HG03442 (cell line): ENCODE measurements at regions not wholly inside any gene's neighbourhood (a gene's known extent, or its start where the extent isn't known, plus 50 kb on each side); places are given as distances from the start of the nearest gene placed in this dataset.

Source experiments
- ATAC-seq: cut with Tn5 transposase; IDR thresholded peaks from one replicate; pipeline ENCODE4 v1.9.1; 2021; ENCODE audit warnings: mild to moderate bottlenecking, moderate library complexity; ENCODE audit not compliant: unreplicated experiment

DNA sequence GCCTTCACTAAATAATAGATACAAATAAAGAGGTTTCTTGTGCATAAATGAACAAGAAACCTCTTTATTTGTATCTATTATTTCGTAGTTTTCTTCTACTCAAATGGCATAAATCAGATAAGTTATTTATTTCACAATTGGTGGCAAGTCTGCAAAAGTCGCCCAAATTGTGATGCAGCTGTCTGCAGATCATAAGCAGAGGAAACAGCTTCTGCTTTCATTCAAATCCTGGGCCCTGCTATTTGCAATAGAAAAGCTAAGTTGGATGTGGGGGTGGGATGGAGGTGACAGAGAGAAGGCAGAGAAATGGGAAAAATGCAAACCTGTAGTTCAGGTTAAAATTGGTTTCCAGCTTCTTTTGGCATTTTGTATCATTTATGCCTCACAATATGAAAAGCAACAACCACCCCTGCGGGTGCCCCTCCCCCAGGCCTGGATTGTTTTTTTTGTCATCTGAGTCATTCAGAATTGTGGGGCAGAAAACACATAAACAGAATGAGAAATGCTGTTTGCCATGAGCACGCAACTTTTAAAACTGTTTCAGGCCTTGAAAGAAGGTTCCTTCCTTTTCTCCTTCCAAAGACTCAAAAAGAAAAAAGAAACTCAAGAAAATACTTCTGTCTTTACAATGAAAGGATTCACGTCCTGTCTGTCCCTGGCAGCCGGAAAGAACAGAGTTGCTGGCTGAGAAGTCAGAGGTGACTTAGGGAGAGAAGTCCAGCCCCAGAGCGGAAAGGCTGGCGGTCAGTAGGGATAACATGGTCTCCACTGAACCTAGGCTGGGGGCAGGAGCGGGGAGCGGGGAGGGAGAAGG lies 132.9 kb downstream of the BAMBI start:
- no peak for ATAC-seq

DNA sequence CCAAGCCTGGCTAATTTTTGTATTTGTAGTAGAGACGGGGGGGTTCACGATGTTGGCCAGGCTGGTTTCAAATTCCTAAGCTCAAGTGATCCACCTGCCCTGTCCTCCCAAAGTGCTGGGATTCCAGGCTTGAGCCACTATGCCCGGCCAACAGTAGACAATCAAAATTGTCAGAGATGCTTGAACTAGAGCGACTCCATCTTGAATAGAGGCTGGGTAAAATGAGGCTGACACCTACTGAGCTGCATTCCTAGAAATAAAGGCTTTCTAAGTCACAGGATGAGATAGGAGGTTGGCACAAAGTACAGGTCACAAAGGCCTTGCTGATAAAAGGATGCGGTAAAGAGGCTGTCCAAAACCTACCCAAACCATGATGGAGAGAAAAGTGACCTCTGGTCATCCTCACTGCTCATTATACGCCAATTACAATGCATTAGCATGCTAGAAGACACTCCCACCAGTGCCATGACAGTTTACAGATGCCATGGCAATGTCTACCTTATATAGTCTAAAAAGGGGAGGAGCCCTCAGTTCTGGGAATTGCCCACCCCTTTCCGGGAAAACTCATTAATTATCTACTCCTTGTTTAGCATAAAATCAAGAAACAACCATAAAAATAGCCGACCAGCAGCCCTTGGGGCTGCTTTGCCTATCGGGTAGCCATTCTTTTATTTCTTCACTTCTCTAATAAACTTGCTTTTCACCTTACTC lies 134.5 kb downstream of the BAMBI start:
- ATAC-seq, result no peak

DNA sequence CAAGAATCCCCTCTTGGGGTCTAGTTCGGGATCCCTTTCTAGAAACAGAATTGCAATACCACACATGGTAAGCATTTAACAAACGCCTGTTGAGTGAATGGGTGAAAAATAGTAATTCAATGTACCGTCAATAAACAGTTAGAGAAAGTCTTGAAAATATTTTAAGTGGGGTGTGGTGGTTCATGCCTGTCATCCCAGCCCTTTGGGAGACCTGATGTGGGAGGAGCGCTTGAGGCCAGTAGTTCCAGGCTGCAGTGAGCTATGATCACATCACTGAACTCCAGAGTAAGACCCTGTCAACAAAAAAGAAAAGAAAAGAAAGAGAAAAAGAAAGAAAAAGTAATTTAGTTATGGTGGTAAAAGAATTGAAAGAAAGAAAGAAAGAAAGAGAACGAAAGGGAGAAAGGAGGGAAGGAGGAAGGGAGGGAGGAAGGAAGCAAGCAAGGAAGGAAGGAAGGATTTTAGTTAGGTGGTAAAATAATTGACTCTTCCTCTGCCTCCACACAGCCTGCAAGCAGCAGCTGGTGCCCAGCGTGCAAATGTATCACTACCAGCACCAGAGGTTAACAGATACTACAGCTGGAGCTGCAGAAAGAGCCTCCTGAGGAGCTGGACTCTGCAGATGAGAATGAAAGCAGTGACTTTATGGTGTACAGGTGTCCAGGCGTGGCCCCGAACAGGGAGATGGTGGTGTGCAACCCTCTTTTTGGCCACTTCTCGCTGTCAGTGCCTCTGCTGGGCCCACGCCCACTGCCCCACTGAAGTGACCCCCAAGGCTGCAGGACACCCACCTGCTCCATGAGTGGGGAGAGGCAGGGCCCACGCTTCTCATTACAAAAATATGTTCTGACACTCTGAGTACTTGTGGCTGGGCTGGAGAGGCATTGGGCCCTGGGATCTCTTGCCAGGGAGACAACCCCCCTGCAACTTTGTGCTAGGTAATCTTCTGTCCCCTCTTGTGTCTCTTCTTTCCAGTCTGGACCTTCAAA lies 135.4 kb downstream of the BAMBI start:
- no peak for ATAC-seq

DNA sequence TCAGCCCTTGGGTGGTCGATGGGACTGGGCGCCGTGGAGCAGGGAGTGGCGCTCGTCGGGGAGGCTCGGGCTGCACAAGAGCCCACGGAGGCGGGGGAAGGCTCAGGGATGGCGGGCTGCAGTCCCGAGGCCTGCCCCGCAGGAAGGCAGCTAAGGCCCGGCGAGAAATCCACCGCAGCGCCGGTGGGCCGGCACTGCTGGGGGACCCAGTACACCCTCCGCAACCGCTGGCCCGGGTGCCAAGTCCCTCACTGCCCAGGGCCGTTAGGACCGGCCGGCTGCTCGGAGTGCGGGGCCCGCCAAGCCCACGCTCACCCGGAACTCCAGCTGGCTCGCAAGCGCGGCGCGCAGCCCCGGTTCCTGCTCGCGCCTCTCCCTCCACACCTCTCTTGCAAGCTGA lies 138.4 kb downstream of the BAMBI start:
- ATAC-seq, result no peak

DNA sequence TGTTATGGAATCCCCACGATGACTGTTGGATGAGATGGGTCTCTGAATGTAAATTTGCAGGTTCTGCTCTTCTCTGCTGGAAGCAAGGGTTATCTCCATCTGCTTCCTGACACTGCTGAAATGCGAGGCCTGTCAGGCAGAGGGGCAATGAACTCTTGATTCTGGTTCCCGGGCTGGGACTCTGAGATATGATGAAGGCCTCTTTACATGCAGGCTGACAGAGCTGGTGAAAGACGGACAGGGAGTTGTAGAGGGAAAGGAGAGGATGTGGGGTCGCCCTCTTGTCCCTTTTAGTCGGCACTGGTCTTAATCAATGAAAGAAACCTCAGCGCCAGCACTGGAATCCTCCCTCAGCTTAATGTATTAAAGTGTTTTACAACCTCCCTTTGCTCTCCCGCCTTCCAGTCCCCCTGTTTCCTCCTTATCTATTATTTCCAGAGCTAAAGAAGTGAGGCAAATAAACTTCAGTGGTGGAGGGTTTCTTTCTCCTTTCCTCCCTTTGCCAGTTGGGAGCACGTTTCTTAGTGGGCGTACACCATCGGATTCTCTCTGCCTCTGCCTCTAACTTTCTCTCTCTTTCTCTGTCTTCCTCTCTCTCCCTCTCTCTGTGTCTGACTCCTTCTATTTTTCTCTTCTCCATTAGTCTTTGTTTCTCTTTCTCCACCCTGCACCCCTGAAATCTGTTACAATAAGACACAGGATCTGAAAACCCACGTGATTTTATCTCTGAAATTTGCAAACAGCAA lies 145.6 kb downstream of the BAMBI start:
- ATAC-seq, result no peak

DNA sequence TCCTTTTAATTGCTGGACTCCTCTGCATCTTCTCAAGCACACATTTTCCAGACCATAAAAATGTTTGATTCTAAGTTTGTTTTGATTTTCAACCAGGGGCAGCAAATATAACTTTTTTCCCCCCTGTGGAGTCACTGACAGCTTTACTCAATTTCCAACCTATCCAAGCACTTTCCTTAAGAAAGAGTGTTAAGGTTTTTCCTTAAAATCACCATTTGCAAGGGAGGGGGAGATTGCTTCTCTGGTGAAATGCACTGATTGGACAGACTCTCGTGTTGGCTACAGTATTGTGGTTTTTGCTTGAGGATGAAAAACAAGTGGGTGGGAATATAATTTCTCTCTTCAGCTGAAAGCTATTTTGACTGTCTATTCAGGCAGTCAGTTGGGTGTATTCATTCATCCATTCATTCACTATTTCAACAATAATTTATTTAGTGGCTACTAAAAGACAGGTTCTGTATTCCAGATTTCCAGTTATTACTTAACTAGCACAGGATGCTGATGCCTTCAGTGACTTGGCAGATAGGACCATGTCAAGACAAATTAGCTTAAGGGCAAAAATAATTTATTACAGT lies 146.3 kb downstream of the BAMBI start:
- no peak for ATAC-seq

DNA sequence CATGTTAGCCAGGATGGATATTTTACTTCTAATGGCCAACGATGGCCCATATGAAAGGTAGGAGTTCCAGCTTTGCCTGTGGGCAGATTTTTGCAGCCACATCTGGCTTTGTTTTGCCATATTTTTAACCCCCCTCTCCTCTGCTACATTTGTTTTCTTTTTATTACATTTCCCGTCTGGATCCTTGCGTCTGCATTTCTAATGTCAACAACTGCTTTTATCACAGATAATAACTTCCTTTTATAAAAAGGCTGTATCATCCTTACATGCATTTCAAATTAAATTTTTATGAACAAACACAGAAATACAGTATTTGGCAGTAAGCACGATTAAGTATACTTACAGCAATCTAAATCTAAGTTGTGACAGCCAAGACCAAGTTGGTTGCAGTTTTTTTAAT lies 156.0 kb downstream of the BAMBI start:
- no peak for ATAC-seq

DNA sequence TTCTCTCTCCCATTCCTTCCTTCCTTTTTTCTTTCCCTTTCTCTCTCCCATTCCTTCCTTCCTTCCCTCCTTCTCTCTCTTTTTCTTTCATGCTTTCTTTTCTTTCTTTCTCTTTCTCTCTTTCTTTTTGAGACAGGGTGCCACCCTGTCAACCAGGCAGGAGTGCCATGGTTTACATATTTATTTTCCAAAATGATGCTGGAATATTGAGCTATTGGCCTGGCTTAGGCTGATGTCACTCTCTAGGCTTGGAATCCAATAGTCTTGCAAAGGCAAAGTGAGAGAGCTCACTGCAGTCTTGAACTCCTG lies 159.1 kb downstream of the BAMBI start:
- no peak for ATAC-seq

DNA sequence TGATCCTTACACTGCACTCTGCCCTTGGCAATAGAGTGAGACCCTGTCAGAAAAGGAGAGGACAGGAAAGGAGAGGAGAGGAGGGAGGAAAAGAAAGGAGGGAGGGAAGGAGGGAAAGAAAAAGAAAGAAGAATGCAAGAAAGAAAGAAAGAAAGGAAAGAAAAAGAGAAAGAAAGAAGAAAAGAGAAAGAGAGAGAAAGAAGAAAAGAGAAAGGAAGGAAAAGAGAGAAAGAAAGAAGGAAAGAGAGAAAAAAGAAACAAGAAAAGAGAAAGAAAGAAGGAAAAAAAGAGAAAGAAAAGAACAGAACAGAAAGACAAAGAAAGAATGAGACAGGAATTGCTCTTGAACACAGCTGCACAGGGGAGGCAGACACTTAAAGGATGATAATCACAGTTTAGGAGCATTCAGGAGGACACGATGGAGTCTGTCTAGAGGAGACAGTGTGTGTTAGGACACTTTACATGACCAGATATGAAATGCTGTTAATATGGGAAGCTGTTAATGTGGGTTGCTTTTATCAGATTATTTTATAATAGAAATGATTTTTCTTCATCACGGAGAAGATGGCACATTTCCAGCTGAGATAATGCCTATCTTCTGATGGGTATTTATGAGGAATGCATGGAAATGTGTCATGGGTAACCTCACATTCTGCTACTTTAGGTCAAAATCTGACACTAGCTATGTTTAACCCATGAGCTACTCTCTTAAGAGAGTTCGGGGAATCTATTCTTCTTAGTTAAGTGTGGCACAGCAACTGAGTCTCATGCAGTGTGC lies 160.5 kb downstream of the BAMBI start:
- no peak for ATAC-seq

DNA sequence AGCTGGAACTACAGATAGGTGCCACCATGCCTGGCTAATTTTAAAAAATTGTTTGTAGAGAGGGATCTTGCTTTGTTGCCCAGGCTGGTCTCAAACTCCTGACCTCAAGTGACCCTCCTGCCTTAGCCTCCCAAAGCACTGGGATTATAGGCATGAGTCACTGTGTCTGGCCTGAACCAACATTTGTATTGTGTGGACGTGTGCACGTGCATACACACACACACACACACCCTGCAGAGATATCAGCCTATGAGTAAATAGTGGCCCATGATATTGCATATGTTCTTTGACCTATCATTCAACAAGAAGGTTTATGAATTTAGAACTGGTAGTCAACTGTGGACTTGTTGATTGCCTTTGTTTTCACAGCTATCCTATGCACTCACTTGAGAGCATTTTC lies 161.6 kb downstream of the BAMBI start:
- no peak for ATAC-seq

DNA sequence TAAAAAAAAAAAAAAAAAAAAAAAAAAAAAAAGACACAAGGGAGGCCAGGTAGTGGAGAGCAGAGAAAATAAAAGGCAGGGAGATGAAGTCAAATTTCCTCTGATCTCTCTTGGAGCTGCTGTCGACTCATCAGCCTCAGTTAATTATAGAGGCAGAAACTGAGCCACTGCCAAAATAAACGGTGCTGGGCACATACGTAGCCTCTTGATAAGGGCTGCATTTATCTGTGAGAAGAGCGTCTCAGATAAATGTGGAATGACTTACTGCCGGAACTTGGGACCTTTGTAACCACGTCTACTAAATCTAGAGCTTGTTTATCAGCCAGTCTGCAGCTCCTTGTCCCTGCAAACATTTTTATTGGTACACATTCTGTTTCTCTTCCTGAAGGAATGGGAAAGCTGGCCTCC lies 162.3 kb downstream of the BAMBI start:
- no peak for ATAC-seq

DNA sequence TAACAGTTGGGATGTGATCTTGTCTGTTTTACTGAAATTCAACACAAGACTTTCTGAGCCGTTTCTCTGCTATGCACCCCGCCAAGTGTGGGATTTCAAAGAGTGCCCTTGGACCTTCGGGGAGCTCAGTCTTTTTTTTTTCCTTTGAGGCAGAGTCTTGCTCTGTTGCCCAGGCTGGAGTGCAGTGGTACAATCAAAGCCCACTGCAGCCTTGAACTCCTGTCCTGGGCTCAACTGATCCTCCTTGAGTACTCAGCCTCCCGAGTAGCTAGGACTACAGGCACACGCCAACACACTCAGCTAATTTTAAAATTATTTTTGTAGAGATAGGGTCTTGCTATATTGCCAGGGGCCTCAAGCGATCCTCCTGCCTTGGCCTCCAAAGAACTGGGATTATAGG lies 162.9 kb downstream of the BAMBI start:
- no peak for ATAC-seq

DNA sequence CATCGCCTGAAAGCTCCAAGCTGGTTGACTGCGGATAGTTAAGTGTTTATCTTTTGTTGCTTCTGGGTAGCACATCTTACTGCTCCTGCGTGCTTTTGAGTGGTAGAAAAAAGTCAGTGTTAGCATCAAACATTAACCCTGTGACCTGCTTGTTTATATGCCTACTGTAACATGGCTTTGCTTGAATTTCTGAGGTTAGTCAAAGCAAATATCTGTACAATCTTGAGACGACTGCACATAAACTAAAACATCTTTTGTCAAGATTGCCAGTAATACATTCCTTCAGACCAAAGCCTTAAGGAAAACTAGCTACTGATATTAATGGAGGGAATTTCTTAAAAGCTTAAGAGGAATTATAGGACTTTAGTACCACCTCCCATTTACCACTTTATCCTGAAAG lies 163.7 kb downstream of the BAMBI start:
- ATAC-seq, result no peak

DNA sequence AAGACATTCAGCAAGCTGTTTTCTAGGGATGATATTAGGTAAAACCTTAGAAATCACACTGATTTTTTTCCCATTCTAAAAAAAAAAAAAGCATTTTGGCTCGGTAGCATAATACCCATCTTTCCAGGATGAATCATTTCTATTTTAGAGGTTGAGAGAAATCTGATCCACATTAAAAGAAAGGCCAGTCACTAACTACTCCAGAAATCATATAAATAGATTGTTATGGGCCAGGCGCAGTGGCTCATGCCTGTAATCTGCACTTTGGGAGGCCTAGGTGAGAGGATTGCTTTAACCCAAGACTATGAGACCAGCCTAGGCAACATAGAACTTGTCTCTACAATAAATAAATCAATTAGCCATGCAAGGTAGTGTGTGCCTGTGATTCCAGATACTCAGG lies 164.3 kb downstream of the BAMBI start:
- no peak for ATAC-seq

DNA sequence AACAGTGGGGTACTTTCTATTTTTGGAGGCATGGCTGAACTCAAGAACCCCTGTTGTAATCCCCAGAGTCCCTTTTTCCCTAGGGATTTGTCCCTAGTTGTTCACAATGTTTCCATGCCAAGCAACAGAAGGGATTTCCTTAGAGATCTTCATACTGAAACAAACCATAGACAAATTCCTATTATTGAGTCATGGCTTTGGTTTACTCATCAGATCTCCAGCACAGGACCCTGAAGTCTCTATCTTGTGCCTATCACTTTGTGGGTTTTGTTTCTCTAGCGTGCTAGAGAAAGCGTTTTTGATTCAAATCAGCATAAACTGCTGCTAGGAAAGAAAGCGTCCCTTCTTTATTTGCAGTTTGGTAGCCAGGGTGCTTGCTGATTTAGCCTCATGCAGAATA lies 165.0 kb downstream of the BAMBI start:
- no peak for ATAC-seq

DNA sequence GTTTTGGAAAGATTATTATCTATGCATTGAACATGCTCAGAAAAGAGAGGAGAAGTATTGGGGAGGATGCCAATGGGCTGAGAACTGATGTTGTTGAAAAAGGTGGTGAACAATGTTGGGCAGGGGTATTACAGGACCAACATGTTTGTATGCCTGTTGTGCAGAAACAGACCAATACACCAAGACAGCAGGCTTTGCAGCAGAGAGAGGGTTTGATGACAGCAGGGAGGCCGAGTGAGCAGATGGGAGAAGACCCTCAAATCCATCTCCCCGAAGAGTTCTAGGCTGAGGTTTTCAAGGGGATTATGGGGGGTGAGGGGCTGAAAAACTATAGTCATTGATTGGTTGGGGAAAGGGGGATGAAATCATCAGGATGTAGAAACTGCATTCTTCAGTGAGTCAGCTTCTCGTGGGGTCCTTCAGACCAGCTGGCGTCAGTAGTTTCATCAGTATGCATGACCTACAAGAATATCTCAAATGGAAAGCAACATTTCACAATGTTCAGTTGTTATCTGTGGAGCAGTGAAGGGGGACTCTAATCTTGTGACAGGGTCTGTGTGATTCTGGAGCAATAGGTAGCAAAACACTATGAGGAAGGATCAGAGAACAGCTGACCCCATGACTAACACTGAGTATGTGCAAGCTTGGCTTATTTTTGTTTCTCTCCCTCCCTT lies 167.8 kb downstream of the BAMBI start:
- no peak for ATAC-seq

DNA sequence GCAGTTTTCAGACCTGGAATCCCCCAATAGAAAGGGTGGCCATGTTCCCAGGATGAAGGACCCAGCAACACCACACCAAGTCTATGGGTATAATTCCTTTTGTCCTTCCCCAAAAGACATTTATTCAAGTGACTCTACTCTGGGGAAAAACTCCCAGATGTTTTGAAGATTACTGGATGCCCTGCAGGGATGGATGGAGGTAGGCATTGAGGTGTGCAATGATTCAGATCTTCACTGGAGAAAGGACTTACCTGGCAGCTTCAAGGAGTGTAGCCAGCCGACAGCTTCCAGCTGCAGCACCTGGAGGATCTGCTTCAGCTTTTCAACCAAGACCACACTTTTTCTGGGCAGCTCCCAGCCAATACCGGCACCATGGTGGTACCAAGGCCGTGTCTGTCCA lies 172.0 kb downstream of the BAMBI start:
- ATAC-seq, result no peak

DNA sequence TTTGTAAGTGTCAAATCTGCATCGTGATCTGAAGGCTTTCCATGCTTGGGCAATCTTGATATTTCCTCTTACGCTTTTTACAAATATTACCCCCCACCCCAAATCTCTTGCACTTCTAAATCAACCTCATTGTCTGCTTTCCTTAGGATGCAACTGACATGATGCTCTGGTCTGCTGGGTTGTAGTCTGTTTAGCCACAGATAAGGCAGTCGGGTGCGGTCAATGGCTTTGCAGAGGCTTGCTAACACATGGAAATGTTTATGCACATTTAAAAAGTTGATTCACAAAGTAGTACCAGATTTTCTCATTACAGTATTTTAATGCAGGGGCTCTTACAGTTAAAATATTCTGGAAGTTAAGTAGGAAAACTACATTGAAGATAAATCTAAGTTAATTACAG lies 172.5 kb downstream of the BAMBI start:
- ATAC-seq, result no peak

DNA sequence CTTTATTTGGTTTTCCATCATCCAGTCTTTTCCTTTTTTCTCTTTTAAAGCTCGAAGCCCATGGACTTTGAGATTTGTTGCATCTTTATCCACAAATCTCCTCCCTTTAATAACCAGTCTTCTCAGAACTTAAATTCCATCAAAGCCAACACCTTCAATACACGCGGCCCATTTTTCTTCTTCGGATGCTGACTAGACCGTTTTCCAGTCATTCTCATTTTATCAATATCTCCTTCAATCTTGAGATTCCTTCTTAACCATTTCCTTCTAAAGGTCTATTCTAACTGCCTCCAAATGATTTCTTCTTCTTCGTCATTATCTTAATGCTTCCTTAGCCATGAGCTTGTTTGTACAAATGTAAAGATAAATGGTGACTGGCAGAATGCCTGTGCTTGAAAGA lies 173.5 kb downstream of the BAMBI start:
- no peak for ATAC-seq
